Stimulated activated memory B cell treated with anti-CD40 and anti-IgM and Interleukin-4, amounts not matched to agents 10 μg/mL and 1 μg/mL and 100 μg/mL, for 72 hours (primary cell): ENCODE measurements at regions not wholly inside any gene's neighbourhood (a gene's known extent, or its start where the extent isn't known, plus 50 kb on each side); places are given as distances from the start of the nearest gene placed in this dataset.

Experiments used
- ATAC-seq: fragments of 150-1000 bp; cut with Tn5 transposase; 2 replicates; pipeline ENCODE4 v1.10.0; 2021
- H3K27ac Mint-ChIP-seq: one replicate; pipeline ENCODE4 v1.8.0; 2022; ENCODE audit warnings: mild to moderate bottlenecking, mixed read lengths
- H3K27me3 Mint-ChIP-seq: one replicate; pipeline ENCODE4 v1.8.0; 2022; ENCODE audit warnings: mixed read lengths
- H3K36me3 Mint-ChIP-seq: one replicate; pipeline ENCODE4 v1.8.0; 2022; ENCODE audit warnings: mixed read lengths
- H3K4me1 Mint-ChIP-seq: one replicate; pipeline ENCODE4 v1.8.0; 2022; ENCODE audit warnings: mixed read lengths
- H3K4me3 Mint-ChIP-seq: one replicate; pipeline ENCODE4 v1.8.0; 2022; ENCODE audit warnings: mild to moderate bottlenecking, moderate library complexity, mixed read lengths
- H3K9me3 Mint-ChIP-seq: one replicate; pipeline ENCODE4 v1.8.0; 2022; ENCODE audit warnings: mixed read lengths

DNA sequence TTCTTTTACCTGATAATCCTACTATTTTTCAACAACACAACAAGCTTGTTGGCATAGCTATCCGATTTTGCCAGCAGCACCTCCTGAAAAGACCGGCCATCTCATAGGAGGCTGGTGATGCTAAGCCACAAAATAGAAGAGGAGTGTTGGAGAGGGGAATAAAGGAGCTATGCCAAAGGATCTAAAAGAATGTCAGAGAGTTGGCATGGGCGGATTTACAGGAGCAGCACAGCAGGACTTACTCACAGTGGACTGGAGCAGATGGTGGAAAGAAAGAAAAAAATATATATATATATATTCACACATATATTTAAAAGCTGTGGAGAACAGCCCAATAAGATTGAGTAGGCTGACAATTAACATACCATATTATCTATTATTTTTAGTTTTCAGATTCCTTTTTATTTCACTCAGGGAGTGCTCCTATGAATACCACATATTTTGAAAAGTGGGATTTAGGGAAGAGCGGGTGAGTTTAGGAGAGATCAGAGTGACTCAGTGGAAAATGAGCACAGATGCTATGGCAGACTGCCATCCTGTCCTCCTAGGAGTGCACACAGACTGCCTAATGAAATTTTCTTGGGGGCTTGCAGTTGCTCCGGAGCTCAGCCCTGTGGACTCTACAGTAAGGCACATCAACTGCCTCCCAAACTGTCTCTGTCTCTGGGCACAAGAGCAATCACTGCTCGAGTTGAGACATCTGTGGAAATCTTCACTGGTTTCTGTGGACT lies 394.4 kb upstream of the CHRM3 start:
- Mint-ChIP-seq H3K36me3 (no peaks in the 10 kb centered on the region), H3K27ac (no peak overlapping the region), H3K27me3 (no peaks in the 10 kb centered on the region), H3K9me3 (peaks cover 3% of the 10 kb centered on the region), H3K4me3 (no peak overlapping the region), H3K4me1 (no peaks in the 10 kb centered on the region)
- ATAC-seq, result no peak

DNA sequence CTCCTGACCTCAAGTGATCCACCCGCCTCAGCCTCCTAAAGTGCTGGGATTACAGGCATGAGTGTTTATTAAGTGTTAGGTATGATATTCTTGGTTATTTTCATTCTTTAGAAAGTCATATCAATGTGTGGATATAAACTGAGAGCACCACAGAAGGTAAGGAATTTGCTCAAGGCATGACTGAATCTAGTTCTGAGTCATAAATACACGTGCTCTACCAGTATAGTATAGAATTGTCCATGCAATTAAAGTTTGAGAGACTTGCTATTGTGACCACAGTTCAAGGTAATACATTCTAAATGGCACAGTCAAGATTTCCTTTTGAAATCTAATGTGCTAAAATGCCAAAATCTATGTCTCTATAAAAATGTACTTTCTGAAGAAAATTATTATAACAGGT lies 401.1 kb upstream of the CHRM3 start:
- H3K36me3 Mint-ChIP-seq, result no peaks in the 10 kb centered on the region
- H3K27ac Mint-ChIP-seq, result no peak overlapping the region
- no peak for ATAC-seq
- H3K4me1 Mint-ChIP-seq, result no peaks in the 10 kb centered on the region
- no peaks in the 10 kb centered on the region for H3K9me3 Mint-ChIP-seq
- H3K4me3 Mint-ChIP-seq, result no peak overlapping the region
- H3K27me3 Mint-ChIP-seq, result no peaks in the 10 kb centered on the region

DNA sequence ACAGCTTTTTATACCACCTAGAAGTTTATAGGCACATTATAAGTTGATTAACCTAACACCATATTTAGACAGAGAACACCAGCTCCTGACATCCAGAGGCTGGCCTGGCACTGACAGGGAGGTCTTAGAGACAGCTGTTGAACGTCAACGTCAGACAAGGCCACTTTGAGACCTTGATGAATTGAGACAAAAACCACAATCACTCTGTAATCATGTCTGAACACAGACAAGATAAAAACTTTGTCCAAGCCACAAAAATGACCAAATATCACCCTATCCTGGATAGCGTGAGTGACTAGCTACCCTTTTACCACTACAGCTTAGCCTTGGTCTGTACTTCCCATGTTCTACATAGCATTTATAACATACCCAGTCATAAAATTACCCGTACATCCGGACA lies 403.6 kb upstream of the CHRM3 start:
- Mint-ChIP-seq H3K27me3 (no peaks in the 10 kb centered on the region), H3K27ac (no peak overlapping the region), H3K9me3 (no peaks in the 10 kb centered on the region), H3K4me3 (no peak overlapping the region), H3K4me1 (no peaks in the 10 kb centered on the region), H3K36me3 (no peaks in the 10 kb centered on the region)
- ATAC-seq, result no peak

DNA sequence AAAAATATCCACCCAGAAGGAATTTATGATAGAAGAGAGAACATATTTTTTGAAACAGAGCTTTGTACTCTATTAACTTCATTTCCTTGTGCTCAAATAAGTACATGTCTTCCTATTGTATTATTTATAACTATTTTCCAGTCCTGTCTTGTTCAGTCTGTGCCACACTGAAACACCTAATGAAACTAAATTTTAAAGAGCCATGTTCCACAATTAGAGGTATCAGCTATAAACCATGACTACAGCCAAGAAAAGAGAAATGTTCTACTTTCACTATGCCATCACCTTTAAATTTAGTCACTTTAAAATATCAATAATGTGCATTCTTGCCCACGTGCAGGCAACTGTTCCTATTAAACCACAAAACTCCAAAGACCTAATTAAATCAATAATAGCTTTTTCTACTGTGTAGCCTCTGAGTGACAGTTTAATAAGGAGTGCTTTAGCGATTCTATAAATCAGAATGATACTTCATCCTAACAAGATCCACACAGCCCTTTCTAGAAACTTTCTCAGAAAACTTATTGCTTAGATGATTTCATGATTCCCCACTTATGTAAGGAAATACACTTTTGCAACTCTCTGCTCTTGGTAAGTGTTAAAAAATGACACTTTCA lies 404.9 kb upstream of the CHRM3 start:
- ATAC-seq, result no peak
- no peak overlapping the region for H3K4me3 Mint-ChIP-seq
- no peak overlapping the region for H3K27ac Mint-ChIP-seq
- H3K36me3 Mint-ChIP-seq, result no peaks in the 10 kb centered on the region
- H3K4me1 Mint-ChIP-seq, result no peaks in the 10 kb centered on the region
- no peaks in the 10 kb centered on the region for H3K9me3 Mint-ChIP-seq
- no peaks in the 10 kb centered on the region for H3K27me3 Mint-ChIP-seq

DNA sequence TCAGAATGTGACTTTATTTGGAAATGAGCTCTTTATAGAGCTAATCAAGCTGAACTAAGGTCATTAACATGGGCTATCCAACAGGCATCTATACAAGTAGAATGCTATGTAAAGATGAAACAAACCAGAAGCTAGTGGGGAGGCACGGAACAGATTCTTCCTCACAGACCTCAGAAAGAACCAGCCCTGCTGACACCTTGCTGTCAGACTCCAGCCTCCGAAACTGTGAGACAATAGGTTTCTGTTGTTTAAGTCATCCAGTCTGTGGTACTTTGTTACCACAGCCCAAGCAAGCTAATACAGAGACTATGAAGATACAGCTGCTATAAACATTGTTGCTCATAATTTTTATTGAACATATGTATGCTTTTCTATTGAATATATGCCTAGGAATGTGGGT lies 406.3 kb upstream of the CHRM3 start:
- H3K36me3 Mint-ChIP-seq, result no peaks in the 10 kb centered on the region
- ATAC-seq, result no peak
- no peaks in the 10 kb centered on the region for H3K4me1 Mint-ChIP-seq
- no peaks in the 10 kb centered on the region for H3K9me3 Mint-ChIP-seq
- no peak overlapping the region for H3K4me3 Mint-ChIP-seq
- no peak overlapping the region for H3K27ac Mint-ChIP-seq
- H3K27me3 Mint-ChIP-seq, result no peaks in the 10 kb centered on the region

DNA sequence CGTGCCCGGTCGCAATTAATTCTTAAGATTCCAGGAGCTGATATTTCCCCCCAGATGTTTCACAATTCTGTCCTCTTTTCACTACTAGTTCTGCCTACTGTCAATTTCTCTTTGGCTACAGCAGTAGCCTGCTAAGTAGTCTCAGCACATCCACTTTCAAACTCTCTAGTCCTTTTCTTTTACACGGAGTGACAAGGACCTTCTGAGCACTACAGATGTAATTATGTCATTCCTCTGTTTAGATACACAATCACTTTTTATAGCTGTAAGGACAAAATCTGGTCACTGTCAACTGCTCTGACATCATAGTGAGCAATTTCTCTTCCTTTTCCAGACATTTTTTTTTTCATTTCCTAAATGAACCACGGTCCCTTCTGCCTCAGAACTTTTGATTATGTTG lies 421.7 kb upstream of the CHRM3 start:
- Mint-ChIP-seq H3K4me1 (no peaks in the 10 kb centered on the region), H3K27me3 (no peaks in the 10 kb centered on the region), H3K4me3 (no peak overlapping the region), H3K36me3 (no peaks in the 10 kb centered on the region), H3K9me3 (peaks cover 13% of the 10 kb centered on the region), H3K27ac (no peak overlapping the region)
- ATAC-seq, result no peak

DNA sequence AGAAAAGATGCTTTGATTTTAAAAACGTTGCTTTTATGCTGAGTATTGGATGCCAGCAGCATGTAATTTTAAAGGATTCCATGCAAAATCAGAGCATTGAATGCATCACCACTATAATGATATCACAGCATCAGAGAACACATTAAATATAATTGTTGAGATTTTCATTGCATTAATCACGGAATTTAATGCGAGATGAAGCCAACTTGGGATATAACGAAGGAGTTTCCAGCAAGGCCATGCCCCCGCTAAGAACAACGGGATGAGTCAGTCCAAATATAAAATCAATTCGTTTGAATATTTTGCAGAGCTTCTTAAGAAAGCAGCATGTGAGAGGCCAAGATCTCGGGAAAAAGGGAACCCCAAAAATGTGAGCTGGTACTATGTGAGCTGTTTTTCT lies 423.4 kb upstream of the CHRM3 start:
- peaks cover 13% of the 10 kb centered on the region for H3K9me3 Mint-ChIP-seq
- H3K27me3 Mint-ChIP-seq, result no peaks in the 10 kb centered on the region
- H3K4me1 Mint-ChIP-seq, result no peaks in the 10 kb centered on the region
- H3K27ac Mint-ChIP-seq, result no peak overlapping the region
- H3K36me3 Mint-ChIP-seq, result no peaks in the 10 kb centered on the region
- ATAC-seq, result no peak
- no peak overlapping the region for H3K4me3 Mint-ChIP-seq

DNA sequence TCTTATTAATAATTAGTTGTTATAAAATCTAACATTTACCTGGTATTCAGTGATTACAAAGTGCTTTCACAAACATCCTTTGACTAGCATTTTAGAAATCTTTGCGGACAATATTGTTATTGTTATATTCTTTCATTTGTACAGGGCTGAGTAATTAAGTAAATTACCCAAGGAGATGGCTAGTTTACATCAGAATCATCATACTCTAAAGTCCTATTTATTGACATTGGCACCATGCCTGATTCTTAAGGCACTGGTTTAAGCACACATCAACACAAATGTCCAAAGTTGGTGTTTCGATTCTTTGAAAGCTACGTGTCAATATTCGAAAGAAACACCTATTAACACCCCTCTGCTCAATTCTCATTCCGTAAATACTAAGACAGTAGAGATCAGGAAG lies 424.6 kb upstream of the CHRM3 start:
- Mint-ChIP-seq H3K36me3 (no peaks in the 10 kb centered on the region), H3K4me1 (no peaks in the 10 kb centered on the region), H3K27ac (no peak overlapping the region), H3K9me3 (peaks cover 13% of the 10 kb centered on the region), H3K4me3 (no peak overlapping the region), H3K27me3 (no peaks in the 10 kb centered on the region)
- no peak for ATAC-seq

DNA sequence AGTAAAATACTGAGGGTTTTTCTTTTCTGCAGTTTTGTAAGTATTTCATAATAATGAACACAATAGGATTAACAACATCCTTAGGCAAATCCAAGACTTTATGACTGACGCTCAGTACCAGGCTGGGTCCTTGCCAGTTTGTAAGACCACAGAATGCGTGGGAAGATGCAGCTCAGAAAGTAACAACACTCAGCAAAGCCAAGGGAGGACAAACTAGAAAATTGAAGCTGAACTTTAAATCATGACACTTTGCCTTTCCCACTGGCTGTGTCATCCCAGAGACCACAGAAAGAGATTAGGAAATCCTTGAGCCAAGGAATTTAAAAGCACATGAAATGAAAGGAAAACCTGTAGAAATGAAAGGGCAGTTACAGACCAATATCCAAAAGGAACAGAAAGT lies 426.3 kb upstream of the CHRM3 start:
- H3K4me1 Mint-ChIP-seq, result no peaks in the 10 kb centered on the region
- H3K36me3 Mint-ChIP-seq, result no peaks in the 10 kb centered on the region
- no peak overlapping the region for H3K4me3 Mint-ChIP-seq
- no peak for ATAC-seq
- H3K27me3 Mint-ChIP-seq, result no peaks in the 10 kb centered on the region
- H3K9me3 Mint-ChIP-seq, result peaks cover 9% of the 10 kb centered on the region
- H3K27ac Mint-ChIP-seq, result no peak overlapping the region

DNA sequence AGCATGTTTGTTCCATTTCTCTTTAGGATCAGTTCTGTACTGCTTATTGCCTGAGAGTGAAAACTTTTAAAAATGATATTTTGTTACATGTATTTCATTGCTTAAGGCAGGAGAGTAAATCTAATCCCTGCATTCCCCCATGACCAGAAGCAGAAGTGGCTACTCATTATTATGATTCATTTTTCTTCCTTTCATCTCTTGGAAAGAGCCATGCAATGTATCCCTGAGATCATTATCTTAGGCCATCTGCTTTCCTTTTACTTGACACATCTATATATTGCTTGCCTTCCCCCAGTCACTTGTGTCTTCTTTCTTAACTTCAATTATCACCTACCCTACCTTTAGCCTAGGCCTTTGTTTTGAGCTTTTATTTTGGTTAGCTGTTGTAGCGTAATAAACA lies 430.4 kb upstream of the CHRM3 start:
- ATAC-seq, result no peak
- Mint-ChIP-seq H3K27me3 (no peaks in the 10 kb centered on the region), H3K27ac (no peak overlapping the region), H3K36me3 (no peaks in the 10 kb centered on the region), H3K4me3 (no peak overlapping the region), H3K9me3 (peaks cover 3% of the 10 kb centered on the region), H3K4me1 (no peaks in the 10 kb centered on the region)

DNA sequence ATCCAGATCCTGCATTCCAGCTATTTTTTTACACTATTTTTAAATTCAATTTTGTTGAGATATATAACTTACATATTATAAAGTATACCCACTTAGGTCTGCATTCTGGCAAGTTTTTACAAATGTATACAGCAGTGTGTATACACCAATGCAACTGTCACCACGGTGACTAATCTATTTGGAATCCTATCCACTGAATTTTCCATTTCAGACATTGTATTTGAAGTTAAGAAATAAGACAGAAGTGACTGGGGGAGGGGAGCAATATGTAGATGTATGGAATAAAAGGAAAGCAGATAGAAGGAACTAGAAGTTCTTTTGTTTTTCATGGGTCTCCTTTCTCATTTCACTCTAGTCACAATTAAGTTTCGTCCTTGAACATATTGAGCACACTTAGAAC lies 431.5 kb upstream of the CHRM3 start:
- Mint-ChIP-seq H3K27ac (no peak overlapping the region), H3K36me3 (no peaks in the 10 kb centered on the region), H3K4me3 (no peak overlapping the region), H3K4me1 (no peaks in the 10 kb centered on the region), H3K27me3 (no peaks in the 10 kb centered on the region), H3K9me3 (peaks cover 3% of the 10 kb centered on the region)
- no peak for ATAC-seq

DNA sequence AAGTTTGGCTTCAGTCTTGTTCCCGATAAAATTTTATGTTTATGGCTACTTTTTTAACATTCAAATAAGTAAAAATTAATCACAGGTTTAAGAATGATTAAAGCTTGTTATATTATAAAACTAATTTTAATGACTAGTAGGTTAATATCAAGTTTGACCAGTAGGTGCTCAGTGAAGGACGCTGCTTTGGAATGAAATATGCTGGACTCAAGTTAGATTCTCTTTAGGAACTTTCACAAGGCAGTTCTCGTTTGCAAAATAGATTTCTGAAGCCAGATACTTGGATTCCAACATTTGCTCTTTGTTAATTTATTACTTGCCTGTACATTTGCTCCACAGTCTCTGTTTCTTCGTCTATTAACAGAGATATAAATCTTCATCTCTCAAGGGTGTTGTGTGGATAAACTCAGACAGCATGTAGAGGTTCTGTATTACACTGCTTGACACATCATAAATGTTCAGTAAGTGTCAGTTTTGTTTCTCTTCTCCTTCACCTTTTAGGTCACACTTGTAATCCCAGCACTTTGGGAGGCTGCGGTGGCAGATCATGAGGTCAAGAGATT lies 432.8 kb upstream of the CHRM3 start:
- Mint-ChIP-seq H3K27ac (no peak overlapping the region), H3K36me3 (no peaks in the 10 kb centered on the region), H3K27me3 (no peaks in the 10 kb centered on the region), H3K9me3 (peaks cover 3% of the 10 kb centered on the region), H3K4me1 (no peaks in the 10 kb centered on the region), H3K4me3 (no peak overlapping the region)
- ATAC-seq, result no peak

DNA sequence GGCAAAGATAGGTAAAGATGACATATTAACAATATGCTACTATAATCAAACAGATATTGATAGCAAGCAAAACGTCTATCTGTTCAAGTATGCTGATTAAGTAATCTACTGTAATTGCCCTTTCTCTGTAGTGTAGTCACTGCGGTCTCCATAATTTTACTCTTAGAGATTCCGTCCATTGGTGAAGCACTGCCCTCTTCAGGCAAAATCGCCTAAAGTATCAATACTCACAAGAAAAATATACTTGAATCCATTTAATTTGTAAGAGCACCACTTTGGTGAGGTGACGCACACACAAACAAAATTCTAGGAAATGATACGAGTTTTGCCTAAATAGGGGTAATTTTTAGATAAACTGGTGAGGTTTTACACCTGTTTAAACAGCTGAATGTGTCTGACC lies 434.6 kb upstream of the CHRM3 start:
- no peak for ATAC-seq
- no peaks in the 10 kb centered on the region for H3K36me3 Mint-ChIP-seq
- H3K9me3 Mint-ChIP-seq, result peaks cover 6% of the 10 kb centered on the region
- no peaks in the 10 kb centered on the region for H3K4me1 Mint-ChIP-seq
- no peak overlapping the region for H3K27ac Mint-ChIP-seq
- H3K27me3 Mint-ChIP-seq, result no peaks in the 10 kb centered on the region
- H3K4me3 Mint-ChIP-seq, result no peak overlapping the region

DNA sequence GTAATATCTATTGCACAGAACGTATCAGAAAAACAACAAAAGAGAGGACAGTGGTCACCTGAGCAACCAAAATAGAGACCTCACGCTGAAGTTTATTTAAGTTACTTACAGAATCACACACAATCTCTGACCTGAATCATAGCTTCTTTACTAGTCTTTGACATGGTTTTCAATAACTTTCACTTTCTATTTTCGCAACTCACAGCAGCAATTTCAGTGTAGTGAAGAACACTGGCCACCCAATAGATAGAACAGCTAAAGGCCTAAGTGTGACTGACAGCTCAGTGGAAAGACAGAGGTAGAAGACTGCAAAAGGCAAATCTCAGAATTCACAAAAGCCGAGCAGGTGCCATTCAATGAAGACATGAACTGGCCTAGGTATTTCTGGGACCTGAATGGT lies 435.6 kb upstream of the CHRM3 start:
- ATAC-seq, result no peak
- no peak overlapping the region for H3K27ac Mint-ChIP-seq
- no peaks in the 10 kb centered on the region for H3K36me3 Mint-ChIP-seq
- no peak overlapping the region for H3K4me3 Mint-ChIP-seq
- peaks cover 6% of the 10 kb centered on the region for H3K9me3 Mint-ChIP-seq
- no peaks in the 10 kb centered on the region for H3K27me3 Mint-ChIP-seq
- no peaks in the 10 kb centered on the region for H3K4me1 Mint-ChIP-seq

DNA sequence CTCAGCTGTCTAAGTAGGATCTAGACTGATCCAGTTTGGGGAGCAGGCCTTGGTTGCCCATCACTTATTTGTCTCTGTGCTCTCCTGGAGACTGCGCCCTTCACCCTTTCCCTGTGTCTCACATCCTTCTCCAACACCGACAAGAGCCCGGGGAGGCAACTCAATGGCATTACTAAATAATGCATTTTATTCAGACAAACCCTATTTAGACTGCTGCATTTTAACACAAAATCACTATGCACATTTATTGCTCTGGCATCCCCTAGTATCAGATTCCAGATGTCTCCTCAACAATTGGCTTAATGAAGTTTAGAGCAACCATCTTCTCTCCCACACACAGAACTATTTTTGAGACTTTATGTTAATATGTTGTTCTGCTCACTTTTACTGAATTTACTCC lies 436.4 kb upstream of the CHRM3 start:
- H3K4me1 Mint-ChIP-seq, result no peaks in the 10 kb centered on the region
- no peaks in the 10 kb centered on the region for H3K27me3 Mint-ChIP-seq
- peaks cover 6% of the 10 kb centered on the region for H3K9me3 Mint-ChIP-seq
- ATAC-seq, result no peak
- no peaks in the 10 kb centered on the region for H3K36me3 Mint-ChIP-seq
- no peak overlapping the region for H3K4me3 Mint-ChIP-seq
- no peak overlapping the region for H3K27ac Mint-ChIP-seq

DNA sequence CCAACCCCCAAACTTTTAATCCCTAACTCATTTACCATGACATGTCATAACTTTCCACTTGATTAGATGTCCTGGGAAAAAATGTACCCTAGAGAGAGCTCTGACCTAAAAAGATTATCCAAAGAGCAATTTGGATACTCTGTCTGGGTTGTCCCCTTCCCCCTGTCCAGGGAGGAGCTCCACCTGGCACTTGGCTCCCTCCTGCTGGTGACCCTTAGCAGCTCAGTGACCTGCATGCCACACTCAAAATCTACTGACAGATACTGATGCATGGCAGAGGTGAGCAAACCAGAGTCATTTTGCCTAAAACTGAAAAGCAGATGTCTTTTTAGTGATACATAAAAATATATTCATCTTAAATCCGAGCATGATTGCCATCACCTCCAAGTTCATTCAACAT lies 442.3 kb upstream of the CHRM3 start:
- no peaks in the 10 kb centered on the region for H3K36me3 Mint-ChIP-seq
- H3K9me3 Mint-ChIP-seq, result peaks cover 7% of the 10 kb centered on the region
- no peak for ATAC-seq
- H3K27me3 Mint-ChIP-seq, result no peaks in the 10 kb centered on the region
- H3K4me1 Mint-ChIP-seq, result no peaks in the 10 kb centered on the region
- H3K4me3 Mint-ChIP-seq, result no peak overlapping the region
- no peak overlapping the region for H3K27ac Mint-ChIP-seq
